ENCODE measurements at regions not wholly inside any gene's neighbourhood (a gene's known extent, or its start where the extent isn't known, plus 50 kb on each side); places are given as distances from the start of the nearest gene placed in this dataset.

GRCh38 chr2:14304326-14304725 lies 328.2 kb upstream of the LRATD1 start:
- Histone ChIP-seq H2AFZ (ENCODE audit: low read depth, low read length) (no peak overlapping the region), H3K27me3 (ENCODE audit: control insufficient read depth in 2 of 2, insufficient read depth in 2 of 2, low read length in 2 of 2) (no peaks in the 10 kb centered on the region), H3K9me3 (replicated peaks; ENCODE audit: control insufficient read depth, insufficient read depth, low read length) (peaks cover 9% of the 10 kb centered on the region), H3K4me2 (ENCODE audit: insufficient read depth, low read length) (no peak overlapping the region), H3K27ac (ENCODE audit: insufficient read depth, low read depth, low read length) (no peak overlapping the region), H3K36me3 (ENCODE audit: control insufficient read depth in 2 of 2, extremely low read depth in 1 of 2, insufficient read depth in 2 of 2, low read length in 2 of 2) (no peaks in the 10 kb centered on the region), H4K20me1 (replicated peaks; ENCODE audit: control insufficient read depth, extremely low read depth, insufficient read depth, low read length) (no peaks in the 10 kb centered on the region), H3K4me1 (ENCODE audit: control insufficient read depth, extremely low read depth, insufficient read depth, low read length) (no peaks in the 10 kb centered on the region), H3K9me1 (replicated peaks; ENCODE audit: control insufficient read depth, extremely low read depth, insufficient read depth, low read length) (no peaks in the 10 kb centered on the region), H3K9ac (replicated peaks; ENCODE audit: extremely low read depth, insufficient read depth, low read length) (no peak overlapping the region), H3K4me3 (replicated peaks in 1 of 3; ENCODE audit: insufficient read depth in 1 of 3, low read depth in 1 of 3, low read length in 3 of 3) (no peak overlapping the region), H3K79me2 (ENCODE audit: control insufficient read depth, insufficient read depth, low read length) (no peaks in the 10 kb centered on the region)
- TF ChIP-seq POLR2A (IDR thresholded peaks at IDR 0.05; ENCODE audit: low read depth, low read length) (no peak), EZH2 (IDR thresholded peaks at IDR 0.05; ENCODE audit: borderline replicate concordance, low read depth, low read length, severe bottlenecking) (no peak), JUN (IDR thresholded peaks at IDR 0.05; ENCODE audit: borderline replicate concordance, insufficient read depth, insufficient read length, low read depth) (no peak), POLR2AphosphoS5 (IDR thresholded peaks at IDR 0.05; ENCODE audit: insufficient read depth, low read depth, low read length) (no peak), MAX (IDR thresholded peaks at IDR 0.05; ENCODE audit: insufficient read depth, insufficient read length) (no peak), CTCF (IDR thresholded peaks at IDR 0.05; ENCODE audit: extremely low read depth in 1 of 2, insufficient read depth in 1 of 2, low read depth in 1 of 2, low read length in 2 of 2) (no peak), MYC (IDR thresholded peaks at IDR 0.05; ENCODE audit: low read depth, low read length) (no peak), GATA2 (IDR thresholded peaks at IDR 0.05; ENCODE audit: insufficient read depth, insufficient read length, low read depth, low read length) (no peak), FOS (IDR thresholded peaks at IDR 0.05; ENCODE audit: borderline replicate concordance, insufficient read depth, low read length) (no peak)
- ChIA-PET POLR2A (no interaction called here), CTCF (no interaction called here)
- dilution Hi-C loops (cut with MboI; ENCODE audit: extremely low pct_ligation_motif_present, low sequenced_read_pairs) (no loop called here), intact Hi-C loops (cut with micrococcal nuclease) (no loop called here)
- BruUV-seq (replicated peaks): no TSS peak
- no peak for DNase-seq (ENCODE audit: low read depth, low spot score)
- no peak for FAIRE-seq

Measured in endothelial cell of umbilical vein (primary cell).